Ureter (tissue), 1 donor: ENCODE measurements at regions not wholly inside any gene's neighbourhood (a gene's known extent, or its start where the extent isn't known, plus 50 kb on each side); places are given as distances from the start of the nearest gene placed in this dataset.
"Not testable (repeated sequence)": the region's sequence is repeated elsewhere in the genome, so short reads cannot be mapped to it uniquely, and the experiment has no call there.

ENCODE experiments used
- DNase-seq: peaks from one replicate; pipeline ENCODE4 v3.0.0-alpha.2; 2020; ENCODE audit warnings: low spot score
- donor health status: DM: yes; HTN: yes; CAD: no.

DNA sequence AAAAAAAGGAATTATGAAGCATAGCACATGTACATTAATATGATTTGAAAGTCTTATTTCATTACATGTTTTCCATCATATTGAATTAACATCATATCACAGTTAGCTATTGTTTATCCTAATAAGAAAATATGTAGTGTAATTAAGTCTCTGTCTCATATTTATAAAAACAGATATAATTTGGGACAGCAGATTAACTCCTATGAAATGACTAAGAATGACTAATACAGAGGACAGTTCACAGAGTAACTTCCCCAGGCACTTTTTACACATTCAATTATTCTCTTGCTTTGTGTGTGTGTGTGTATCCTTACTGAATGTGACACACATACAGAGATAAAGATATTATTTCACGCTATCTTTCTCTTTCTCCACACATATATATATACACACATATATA, 2400.9 kb upstream of the C9orf72 start:
- no peak for DNase-seq

- DNase-seq = no peak
These were observed 2403.7 kb upstream of the C9orf72 start for GRCh38 chr9:29976981-29977380.

- no peak for DNase-seq
These were observed 2403.4 kb upstream of the ACO1 start for GRCh38 chr9:29981013-29981412.

DNA sequence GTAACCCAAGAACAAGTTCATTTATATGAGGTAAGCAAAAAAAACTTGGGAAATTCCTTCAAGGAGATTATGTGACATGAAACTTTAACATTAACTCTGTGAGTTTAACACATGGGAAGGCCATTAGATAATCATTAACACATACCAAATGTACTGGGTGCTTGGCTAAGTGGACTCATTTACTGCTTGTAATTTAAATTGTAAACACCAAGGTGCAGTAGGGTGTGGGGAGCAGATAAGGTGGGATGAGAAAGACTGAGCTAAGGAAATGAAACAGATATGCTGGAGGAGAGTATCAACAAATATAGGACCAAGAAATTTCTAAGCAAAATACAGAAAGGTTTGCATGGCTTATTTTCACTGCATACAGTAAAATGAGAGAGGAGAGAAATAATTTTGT, 2384.8 kb upstream of the ACO1 start:
- DNase-seq = no peak

GRCh38 chr9:30010691-30011090, 2373.8 kb upstream of the ACO1 start:
- DNase-seq = no peak

GRCh38 chr9:30012622-30013021, 2371.8 kb upstream of the ACO1 start:
- no peak for DNase-seq

GRCh38 chr9:30015073-30015472, 2369.4 kb upstream of the ACO1 start:
- no peak for DNase-seq

GRCh38 chr9:30020161-30020560, 2364.3 kb upstream of the ACO1 start:
- no peak for DNase-seq

GRCh38 chr9:30035761-30036160, 2348.7 kb upstream of the ACO1 start:
- DNase-seq = no peak

DNA sequence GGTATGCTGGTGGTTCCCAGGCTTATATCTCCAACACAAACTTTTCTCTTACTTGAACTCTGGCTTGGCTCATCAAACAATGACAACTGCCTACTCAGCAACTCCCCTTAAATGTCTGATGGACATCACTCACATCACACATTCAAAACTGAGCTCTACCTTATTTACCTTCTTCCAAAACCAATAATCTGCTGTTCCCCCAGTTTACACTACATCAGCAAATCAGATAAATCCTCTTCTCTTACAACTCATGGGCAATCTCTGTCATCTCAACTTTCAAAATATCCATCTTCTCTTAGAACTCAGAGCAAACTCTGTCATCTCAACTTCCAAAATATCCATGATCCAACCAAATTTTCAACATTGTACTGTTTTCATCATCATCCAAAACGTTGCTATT, 2347.9 kb upstream of the ACO1 start:
- DNase-seq = no peak

DNA sequence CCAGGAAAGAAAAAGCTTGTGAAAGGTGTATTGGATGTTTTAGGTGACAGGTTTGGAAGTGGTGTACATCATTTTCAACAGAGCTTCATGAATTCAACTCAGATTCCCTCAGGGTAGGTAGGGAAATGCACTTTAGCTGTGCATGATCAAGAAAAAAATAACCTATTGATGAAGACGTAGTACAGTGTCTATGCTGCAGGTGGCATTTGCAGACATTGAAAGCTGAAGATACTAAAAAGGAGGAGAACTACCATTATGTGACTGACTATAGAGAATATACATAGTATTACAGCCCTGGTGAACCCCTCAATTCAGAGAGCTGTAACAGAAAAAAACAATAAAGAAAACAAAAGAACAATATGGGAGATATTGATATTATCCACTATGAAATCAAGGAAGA, 2344.7 kb upstream of the ACO1 start:
- no peak for DNase-seq

- DNase-seq = no peak
These were observed 2336.0 kb upstream of the ACO1 start for GRCh38 chr9:30048396-30048795.

- DNase-seq = no peak
These were observed 2326.0 kb upstream of the ACO1 start for GRCh38 chr9:30058463-30058862.

DNA sequence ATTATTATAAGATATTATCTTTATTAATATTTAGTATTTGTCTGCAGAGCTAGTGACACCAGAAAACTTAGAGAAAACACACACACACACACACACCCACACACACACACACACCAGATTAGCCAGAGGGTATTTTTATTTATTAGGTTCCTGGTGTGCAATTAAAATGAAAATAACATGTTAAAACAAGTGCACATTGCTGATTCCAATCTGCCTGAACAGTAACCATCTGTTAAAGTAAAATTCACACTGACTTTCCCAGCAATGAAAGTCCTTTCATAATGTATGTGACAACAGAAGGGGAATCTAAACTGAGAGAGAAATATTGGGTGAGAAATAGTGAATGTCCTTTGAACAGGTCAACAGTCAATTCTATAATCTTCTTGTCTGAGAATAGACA, 2323.5 kb upstream of the ACO1 start:
- DNase-seq = no peak

GRCh38 chr9:30065888-30066287, 2318.6 kb upstream of the ACO1 start:
- no peak for DNase-seq

DNA sequence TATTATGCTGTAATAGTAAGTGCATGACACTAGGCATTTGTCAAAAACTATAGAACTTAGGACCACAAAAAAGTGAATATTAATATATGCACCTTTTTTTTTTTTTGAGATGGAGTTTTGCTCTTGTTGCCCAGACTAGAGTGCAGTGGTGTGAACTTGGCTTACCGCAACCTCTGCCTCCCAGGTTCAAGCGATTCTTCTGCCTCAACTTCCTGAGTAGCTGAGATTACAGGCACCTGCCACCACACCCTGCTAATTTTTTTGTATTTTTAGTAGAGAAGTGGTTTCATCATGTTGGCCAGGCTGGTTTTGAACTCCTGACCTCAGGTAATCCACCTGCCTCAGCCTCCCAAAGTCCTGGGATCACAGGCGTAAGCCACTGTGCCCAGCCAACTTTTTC, 2315.2 kb upstream of the ACO1 start:
- DNase-seq = not testable (repeated sequence)

DNA sequence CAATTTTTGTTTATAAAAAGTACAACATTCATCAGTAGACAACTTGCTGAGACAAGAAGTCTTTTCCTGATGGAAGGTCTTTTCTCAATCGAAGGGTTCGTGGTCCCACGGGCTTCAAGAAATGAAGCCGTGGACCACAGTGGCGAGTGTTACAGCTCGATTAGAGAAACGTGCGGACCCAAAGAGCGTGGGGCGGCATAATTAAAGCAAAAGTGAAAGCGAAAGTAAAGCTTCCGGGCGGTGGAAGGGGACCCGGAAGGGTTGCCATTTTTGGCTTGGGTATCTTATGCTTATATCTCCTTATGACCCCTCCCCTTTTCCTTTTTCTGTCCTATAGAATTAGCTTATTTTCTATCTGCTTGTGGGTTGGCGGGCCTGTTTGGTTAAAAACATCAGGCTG, 2309.4 kb upstream of the ACO1 start:
- no peak for DNase-seq

- DNase-seq = no peak
These were observed 2308.8 kb upstream of the ACO1 start for GRCh38 chr9:30075451-30076199.

DNA sequence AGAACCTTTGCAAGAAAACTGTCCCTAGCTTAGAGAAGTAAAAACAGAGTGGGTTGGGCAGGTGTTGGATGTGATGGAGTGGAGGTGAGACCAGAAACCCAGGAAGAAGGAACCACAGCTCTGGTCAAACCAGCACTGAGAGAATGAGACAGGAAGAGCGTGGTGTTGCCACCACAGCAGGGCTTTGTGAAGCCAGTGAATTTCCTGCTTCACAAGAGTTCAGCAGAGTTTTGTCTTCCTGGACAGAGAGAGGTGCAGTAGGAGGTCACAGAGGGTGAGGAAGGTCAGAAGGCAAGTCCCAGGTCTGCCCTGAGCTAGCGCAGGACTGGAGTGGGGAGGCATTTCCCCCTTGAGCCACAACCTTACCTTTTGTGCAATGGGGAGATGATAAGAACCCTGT, 2306.2 kb upstream of the ACO1 start:
- DNase-seq = no peak

GRCh38 chr9:30089428-30089827, 2295.0 kb upstream of the ACO1 start:
- no peak for DNase-seq

GRCh38 chr9:30103647-30104394, 2280.6 kb upstream of the ACO1 start:
- no peak for DNase-seq

DNA sequence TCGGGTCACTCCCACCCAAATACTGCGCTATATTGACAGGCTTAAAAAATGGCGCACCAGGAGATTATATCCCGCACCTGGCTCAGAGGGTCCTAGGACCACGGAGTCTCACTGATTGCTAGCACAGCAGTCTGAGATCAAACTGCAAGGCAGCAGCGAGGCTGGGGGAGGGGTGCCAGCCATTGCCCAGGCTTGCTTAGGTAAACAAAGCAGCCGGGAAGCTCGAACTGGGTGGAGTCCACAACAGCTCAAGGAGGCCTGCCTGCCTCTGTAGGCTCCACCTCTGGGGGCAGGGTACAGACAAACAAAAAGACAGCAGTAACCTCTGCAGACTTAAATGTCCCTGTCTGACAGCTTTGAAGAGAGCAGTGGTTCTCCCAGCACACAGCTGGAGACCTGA, 2277.3 kb upstream of the ACO1 start:
- not testable (repeated sequence) for DNase-seq

DNA sequence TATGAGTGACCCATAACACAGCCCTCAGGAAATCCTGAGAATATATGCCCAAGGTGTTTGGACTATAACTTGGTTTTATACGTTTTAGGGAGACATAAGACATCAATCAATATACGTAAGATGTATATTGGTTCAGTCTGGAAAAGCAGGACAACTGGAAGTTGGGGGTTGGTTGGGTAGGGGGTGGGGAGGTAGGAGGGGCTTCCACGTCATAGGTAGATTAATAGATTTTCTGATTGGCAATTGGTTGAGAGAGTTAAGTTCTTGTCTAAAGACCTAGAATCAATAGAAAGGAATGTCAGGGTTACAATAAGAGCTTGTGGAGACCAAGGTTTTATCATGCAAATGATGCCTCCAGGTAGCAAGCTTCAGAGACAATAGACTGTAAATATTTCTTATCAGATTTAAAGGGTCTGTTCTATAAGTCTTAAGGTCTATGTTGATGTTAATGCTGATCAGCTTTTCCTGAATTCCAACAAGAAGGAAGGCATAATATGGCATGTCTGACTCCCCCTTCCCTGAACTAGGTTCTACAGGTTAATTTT, 2267.7 kb upstream of the ACO1 start:
- no peak for DNase-seq
